ENCODE measurements at regions not wholly inside any gene's neighbourhood (a gene's known extent, or its start where the extent isn't known, plus 50 kb on each side); places are given as distances from the start of the nearest gene placed in this dataset.

- no peak for TF ChIP-seq FOS (IDR thresholded peaks at IDR 0.05; ENCODE audit: borderline replicate concordance, insufficient read depth, low read length)
- no peak for TF ChIP-seq MAX (IDR thresholded peaks at IDR 0.05; ENCODE audit: insufficient read depth, insufficient read length)
- no peak for TF ChIP-seq POLR2A (IDR thresholded peaks at IDR 0.05; ENCODE audit: low read depth, low read length)
- TF ChIP-seq POLR2AphosphoS5 (IDR thresholded peaks at IDR 0.05; ENCODE audit: insufficient read depth, low read depth, low read length) = no peak
Measured at GRCh38 chr21:26655460-26655859, 82.4 kb upstream of the CYYR1 start.
